GM18868 (cell line): ENCODE measurements at regions not wholly inside any gene's neighbourhood (a gene's known extent, or its start where the extent isn't known, plus 50 kb on each side); places are given as distances from the start of the nearest gene placed in this dataset.

Experiments used
- ATAC-seq: cut with Tn5 transposase; IDR thresholded peaks from one replicate; pipeline ENCODE4 v1.9.1; 2021; ENCODE audit warnings: mild to moderate bottlenecking, moderate library complexity; ENCODE audit not compliant: unreplicated experiment

- no peak for ATAC-seq
These were observed 101.9 kb downstream of the GAS2L3 start for GRCh38 chr12:100675432-100675831.

GRCh38 chr12:100681074-100681473, 107.6 kb downstream of the GAS2L3 start:
- ATAC-seq, result no peak

DNA sequence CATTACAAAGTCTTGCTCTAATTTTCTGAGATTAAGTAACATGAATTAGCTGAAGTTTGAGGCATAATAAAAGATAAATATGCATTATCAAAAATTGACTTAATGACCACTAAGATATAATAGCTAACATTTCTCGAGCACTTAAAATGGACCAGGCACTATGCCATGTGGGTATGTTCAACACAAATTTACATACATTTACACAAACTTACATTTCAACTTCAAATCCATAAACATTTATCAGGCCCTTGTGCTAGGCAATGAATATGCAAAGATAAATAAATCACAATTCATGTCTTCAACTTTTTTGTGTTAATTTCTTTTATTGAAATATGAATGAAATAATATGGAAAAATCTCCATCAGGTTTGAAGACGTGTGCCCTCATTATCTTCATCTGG, 108.7 kb downstream of the GAS2L3 start:
- no peak for ATAC-seq

GRCh38 chr12:100687686-100688085, 106.9 kb upstream of the ANO4 start:
- ATAC-seq, result no peak

- no peak for ATAC-seq
These were observed 106.1 kb upstream of the ANO4 start for GRCh38 chr12:100688451-100688864.

DNA sequence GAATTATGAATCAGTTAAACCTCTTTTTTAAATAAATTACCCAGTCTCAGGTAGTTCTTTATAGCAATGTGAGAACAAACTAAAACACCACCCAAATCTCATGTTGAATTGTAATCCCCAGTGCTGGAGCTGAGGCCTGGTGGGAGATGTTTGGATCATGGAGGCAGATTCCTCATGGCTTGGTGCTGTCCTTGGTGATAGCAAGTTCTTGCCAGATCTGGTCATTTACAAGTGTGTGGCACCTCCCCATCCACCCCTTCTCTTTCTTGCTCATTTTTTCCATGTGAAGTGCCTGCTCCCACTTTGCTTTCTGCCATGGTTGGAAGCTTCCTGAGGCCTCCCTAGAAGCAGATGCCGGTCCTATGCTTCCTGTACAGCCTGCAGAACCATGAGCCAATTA, 102.1 kb upstream of the ANO4 start:
- ATAC-seq, result no peak

DNA sequence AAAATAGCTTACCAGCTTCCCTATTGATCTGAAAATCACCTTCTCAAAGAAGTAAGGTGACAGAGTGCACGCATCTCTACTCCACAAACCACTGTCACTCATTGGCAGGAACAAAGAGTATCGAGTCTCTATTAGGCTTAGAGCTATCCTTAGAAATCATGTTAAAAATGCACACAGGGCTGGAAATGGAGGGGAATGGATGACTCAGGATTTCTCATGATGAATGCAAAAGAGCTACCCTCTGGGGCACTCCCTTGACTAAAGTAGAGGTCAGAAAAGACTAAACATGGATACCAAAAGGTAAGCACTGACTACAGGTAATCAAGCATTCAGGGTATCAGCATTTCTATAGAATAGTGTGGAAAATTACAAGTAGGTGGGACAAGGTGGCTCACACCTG, 96.1 kb upstream of the ANO4 start:
- no peak for ATAC-seq

DNA sequence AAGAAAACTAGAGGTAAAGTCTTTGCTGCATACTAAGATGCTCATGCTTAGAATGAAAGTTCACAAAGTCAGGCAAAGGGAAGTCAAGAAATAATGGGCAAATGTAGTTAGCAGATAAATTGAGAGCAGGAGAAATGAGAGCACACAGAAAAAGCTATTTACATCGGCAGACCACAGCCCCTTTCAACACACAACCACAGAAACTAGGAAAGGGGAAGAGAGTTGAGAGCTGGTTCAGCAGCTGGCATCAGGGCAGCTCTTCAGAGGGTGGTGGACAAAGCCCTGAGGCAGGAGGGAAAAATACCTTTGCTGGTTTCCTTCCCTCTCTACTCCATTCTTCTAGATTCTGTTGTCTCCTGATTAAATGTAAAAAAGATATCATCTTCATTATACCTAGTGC, 95.4 kb upstream of the ANO4 start:
- peak; percentile 97 for ATAC-seq

DNA sequence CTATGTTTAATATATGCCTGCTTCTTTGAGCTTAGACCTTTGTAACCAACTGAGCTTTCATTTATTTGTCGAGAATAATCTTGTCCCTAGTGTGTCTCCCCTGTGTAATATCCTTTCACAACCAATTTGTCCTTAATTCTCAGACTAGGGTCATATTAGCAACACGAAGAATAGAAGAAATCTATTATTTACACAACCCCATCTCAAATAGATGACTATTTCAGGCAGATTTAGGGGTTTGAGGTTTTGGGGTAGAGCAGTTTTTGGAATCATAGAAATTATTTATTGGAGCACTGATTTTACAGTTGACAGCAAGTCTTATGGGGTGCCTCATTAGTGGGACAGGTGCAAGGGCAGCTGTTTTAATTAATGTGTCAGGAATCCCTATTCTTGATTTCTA, 91.2 kb upstream of the ANO4 start:
- ATAC-seq, result no peak

DNA sequence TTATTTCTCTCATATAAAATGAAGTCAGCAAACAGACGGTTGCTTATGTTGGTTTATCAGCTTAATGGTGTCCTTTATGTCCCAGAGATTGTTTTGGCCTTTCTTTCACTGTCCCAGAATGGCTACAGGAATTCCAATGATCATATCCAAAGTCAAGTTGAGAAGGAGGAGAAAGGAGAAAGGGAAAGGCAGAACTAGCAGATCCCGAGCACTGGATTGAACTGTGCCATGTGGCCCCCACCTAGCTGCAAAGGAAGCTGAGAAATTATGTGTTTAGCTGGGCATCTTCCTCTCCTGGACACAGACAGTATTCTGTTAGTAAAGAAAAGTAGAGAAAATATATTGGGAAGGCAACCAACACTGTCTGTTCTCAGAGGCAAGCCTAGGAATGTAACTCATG, 90.7 kb upstream of the ANO4 start:
- no peak for ATAC-seq

- ATAC-seq, result no peak
These were observed 88.5 kb upstream of the ANO4 start for GRCh38 chr12:100706033-100706432.

DNA sequence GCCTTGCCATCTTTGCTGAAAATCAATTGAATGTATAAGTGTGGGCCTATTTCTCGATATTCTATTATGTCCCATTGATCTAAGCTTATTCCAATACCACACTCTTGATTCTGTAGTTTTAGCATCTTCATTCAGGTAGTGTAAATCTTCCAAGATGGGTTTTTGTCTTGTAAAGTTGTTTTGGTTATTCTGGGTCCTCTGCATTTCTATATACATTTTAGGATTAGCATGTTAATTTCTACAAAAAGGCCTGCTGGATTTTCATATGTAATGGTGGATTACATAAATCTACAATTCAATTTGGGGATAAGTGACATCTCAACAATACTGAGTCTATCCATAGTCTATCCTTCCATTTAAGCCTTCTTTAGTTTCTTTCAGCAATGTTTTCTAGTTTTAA, 86.0 kb upstream of the ANO4 start:
- ATAC-seq, result no peak

- no peak for ATAC-seq
These were observed 78.3 kb upstream of the ANO4 start for GRCh38 chr12:100715976-100716944.

DNA sequence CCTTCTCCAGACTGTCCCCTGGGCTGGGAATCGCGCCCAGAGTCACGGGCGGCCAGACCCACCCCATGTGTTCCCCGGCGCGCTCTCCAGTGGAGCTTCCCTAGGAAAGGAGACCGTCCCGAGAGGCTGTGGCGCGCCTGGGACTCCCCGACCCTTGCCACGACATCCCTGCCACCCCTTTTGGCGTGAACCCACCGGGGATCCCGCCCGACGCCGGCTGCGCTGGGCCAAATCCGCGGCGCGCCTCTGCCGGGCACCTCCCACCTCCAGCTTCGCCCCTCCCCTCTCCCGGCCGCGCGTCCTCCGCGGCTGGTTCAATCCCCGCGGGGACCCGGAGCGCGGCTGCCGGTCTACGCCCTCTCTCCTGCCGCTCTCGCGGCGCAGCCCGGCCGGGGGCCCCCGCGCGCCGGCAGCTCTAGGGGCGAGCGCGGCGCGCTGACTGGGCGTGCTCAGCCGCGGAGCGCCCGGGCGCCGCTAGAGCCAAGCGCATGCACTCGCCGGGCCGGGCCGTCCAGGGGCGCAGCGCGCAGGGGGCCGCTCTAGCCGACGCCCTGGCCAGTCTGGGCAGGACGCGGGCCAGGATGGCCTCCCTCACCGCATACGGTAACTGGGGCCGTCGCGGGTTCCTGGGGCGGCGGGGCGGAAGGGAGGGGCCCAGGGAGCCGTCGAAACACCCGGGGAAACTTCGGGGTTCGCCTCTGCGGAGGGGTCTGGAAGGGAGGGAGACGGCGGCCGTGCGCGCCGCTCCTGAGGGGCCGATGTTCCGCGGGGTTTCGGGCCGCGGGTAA, 77.4 kb upstream of the ANO4 start:
- ATAC-seq, result no peak

GRCh38 chr12:100717733-100718067, 76.9 kb upstream of the ANO4 start:
- ATAC-seq, result no peak

GRCh38 chr12:100718187-100718586, 76.4 kb upstream of the ANO4 start:
- ATAC-seq, result no peak

DNA sequence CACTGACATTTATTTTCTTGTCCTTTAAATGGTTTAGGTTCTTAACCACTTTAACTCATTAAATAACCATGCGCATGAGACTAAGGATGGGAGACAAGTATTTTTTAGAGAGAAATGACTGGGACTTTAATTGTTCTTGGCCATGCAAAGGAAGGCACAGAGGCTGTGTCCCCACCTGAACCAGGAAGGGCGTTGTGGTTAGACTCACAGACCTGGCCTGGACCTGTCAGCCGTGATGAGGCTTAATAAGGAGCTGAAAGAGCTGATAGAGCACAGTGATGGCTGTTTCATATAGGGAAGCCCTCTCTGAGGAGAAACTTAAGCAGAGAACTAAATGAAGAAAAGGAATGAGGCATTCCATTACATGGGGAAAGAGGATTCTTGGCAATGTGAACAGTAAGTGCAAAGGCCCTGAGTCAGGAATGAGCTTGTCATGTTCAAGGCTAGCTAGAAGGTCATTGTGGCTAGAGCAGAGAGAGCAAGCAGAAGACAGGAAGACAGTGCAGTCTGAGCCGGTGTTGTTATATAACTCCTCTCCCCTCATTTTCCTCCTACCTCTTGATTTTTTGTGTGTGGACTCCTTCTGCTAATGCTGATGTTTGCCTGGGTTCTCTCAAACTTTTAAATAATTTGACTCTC, 74.4 kb upstream of the ANO4 start:
- no peak for ATAC-seq

DNA sequence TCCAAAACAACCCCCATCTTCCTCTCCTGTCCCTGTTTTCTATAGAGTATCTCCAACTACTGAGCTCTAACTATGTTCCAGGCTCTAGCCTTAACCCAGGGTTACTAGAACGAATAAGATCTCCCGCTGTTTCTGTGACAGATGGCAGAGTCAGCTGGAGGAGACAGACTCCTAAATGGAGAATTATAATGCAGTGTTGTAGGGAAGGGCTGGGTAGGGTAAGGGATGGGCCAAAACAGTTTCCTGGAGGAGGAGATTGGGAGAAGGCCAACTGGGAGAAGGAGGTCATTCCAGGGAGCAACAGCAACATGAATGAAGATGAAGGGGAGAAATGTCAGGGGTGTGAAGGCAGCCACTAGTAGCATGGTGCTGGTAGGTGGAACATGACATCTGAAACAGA, 73.4 kb upstream of the ANO4 start:
- no peak for ATAC-seq

DNA sequence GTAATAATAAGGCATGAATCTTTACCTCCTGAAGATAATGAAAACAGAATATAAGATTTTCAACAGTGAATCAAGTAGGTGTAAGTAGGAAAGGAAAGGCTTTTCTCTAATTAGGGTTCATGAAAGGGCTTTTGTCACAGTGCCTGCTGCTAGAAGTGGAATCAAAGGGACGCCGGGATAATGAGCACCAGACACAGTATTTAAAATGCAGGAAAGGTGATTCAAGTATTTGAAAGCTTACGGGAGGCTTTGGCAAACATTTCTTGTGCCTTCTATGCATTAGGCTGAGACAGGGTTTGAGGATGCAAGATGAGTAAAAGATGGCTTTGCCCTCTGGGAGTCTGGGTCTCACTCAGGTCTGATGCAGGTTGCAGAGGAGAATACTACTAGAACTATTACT, 70.5 kb upstream of the ANO4 start:
- no peak for ATAC-seq

DNA sequence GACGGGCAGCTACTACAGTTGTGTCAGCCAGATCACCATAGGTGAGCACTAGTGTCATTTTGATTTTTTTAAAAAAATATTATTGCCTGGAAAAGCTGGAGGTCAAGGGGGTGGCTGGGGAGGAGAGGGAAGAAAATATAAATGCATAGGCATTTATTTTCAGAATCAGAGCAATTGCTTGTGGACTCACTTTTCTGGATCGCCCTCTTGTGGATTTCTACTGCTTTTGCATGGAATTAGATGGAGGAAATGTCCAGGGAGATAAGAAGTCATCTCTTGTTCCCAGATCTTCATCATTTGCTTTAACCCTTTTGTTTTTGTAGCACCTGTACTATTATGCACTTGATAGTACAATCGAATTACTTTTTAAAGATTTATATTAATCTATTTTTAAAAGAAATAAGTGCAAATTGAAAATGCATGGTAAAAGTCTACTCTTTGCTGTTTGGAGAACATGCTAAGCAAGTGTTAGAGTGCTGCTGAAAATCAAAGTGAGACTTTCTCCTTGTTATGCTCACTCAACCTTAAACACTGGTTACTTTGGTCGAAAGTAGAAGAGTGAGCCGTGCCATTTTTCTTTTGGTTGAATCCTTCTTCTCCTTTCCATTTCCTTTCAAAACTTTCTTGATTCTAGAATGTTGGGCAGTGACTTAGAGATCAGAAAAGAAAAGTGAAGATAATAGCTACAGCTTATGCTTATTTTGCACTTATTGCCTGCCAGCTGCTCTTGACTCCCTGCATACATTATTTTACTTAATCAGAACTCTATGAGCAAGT, 60.6 kb upstream of the ANO4 start:
- ATAC-seq, result peak; percentile 89

GRCh38 chr12:100737168-100737567, 57.4 kb upstream of the ANO4 start:
- no peak for ATAC-seq
